HG02642 (cell line): ENCODE measurements at regions not wholly inside any gene's neighbourhood (a gene's known extent, or its start where the extent isn't known, plus 50 kb on each side); places are given as distances from the start of the nearest gene placed in this dataset.
"Not testable (repeated sequence)": the region's sequence is repeated elsewhere in the genome, so short reads cannot be mapped to it uniquely, and the experiment has no call there.

Source experiments
- ATAC-seq: cut with Tn5 transposase; IDR thresholded peaks from one replicate; pipeline ENCODE4 v1.9.1; 2021; ENCODE audit warnings: mild to moderate bottlenecking; ENCODE audit not compliant: unreplicated experiment, poor library complexity

GRCh38 chr5:106860398-106861044, 810.2 kb downstream of the EFNA5 start:
- ATAC-seq = no peak

GRCh38 chr5:106858616-106859015, 812.1 kb downstream of the EFNA5 start:
- ATAC-seq = no peak

- ATAC-seq = no peak
These were observed 815.8 kb downstream of the EFNA5 start for GRCh38 chr5:106854922-106855321.

- ATAC-seq = no peak
These were observed 816.5 kb downstream of the EFNA5 start for GRCh38 chr5:106854105-106854687.

GRCh38 chr5:106853266-106853665, 817.5 kb downstream of the EFNA5 start:
- no peak for ATAC-seq

GRCh38 chr5:106849266-106849665, 821.5 kb downstream of the EFNA5 start:
- ATAC-seq = no peak

- no peak for ATAC-seq
These were observed 826.8 kb downstream of the EFNA5 start for GRCh38 chr5:106843812-106844416.

- ATAC-seq = no peak
These were observed 837.2 kb downstream of the EFNA5 start for GRCh38 chr5:106833517-106833916.

- no peak for ATAC-seq
These were observed 843.7 kb downstream of the EFNA5 start for GRCh38 chr5:106827061-106827460.

- no peak for ATAC-seq
These were observed 845.4 kb downstream of the EFNA5 start for GRCh38 chr5:106825374-106825773.

GRCh38 chr5:106822851-106823250, 847.9 kb downstream of the EFNA5 start:
- ATAC-seq = no peak

GRCh38 chr5:106818552-106818951, 852.2 kb downstream of the EFNA5 start:
- no peak for ATAC-seq

- no peak for ATAC-seq
These were observed 855.8 kb downstream of the EFNA5 start for GRCh38 chr5:106814961-106815360.

GRCh38 chr5:106801554-106801953, 869.2 kb downstream of the EFNA5 start:
- ATAC-seq = no peak

- no peak for ATAC-seq
These were observed 872.7 kb downstream of the EFNA5 start for GRCh38 chr5:106797996-106798395.

- no peak for ATAC-seq
These were observed 874.7 kb downstream of the EFNA5 start for GRCh38 chr5:106796081-106796480.

- no peak for ATAC-seq
These were observed 885.9 kb downstream of the EFNA5 start for GRCh38 chr5:106784846-106785245.

- no peak for ATAC-seq
These were observed 890.4 kb downstream of the EFNA5 start for GRCh38 chr5:106780355-106780754.

GRCh38 chr5:106776515-106776914, 894.2 kb downstream of the EFNA5 start:
- not testable (repeated sequence) for ATAC-seq

GRCh38 chr5:106768392-106768791, 902.3 kb downstream of the EFNA5 start:
- no peak for ATAC-seq

GRCh38 chr5:106766916-106767315, 903.8 kb downstream of the EFNA5 start:
- ATAC-seq = no peak

GRCh38 chr5:106759581-106759980, 911.2 kb downstream of the EFNA5 start:
- ATAC-seq = no peak
